NCI-H345 (cell line): ENCODE measurements at regions not wholly inside any gene's neighbourhood (a gene's known extent, or its start where the extent isn't known, plus 50 kb on each side); places are given as distances from the start of the nearest gene placed in this dataset.
"Not testable (repeated sequence)": the region's sequence is repeated elsewhere in the genome, so short reads cannot be mapped to it uniquely, and the experiment has no call there.

Source experiments
- DNase-seq: peaks from one replicate; lab custom pipeline; 2025; lab: John Stamatoyannopoulos, UW

DNA sequence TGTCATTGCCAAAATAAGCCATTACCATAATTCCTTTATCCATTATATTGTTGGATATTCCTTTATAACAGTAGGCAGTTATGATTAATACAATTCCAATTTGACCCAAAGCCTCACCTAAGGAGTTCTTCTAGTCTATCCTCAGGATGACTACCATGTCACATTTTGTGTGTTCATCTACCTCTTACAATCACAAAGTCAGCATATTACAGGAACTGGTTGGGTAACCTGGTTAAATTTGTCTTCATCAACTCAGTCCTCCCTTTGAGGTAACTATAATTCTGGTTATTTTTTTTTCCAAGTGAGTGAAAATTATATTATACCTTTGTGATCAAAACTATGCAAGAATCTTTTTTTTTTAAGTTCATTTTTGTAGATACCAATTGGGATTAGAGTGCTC is 540.5 kb downstream of the BTBD3 start:
- no peak for DNase-seq

DNA sequence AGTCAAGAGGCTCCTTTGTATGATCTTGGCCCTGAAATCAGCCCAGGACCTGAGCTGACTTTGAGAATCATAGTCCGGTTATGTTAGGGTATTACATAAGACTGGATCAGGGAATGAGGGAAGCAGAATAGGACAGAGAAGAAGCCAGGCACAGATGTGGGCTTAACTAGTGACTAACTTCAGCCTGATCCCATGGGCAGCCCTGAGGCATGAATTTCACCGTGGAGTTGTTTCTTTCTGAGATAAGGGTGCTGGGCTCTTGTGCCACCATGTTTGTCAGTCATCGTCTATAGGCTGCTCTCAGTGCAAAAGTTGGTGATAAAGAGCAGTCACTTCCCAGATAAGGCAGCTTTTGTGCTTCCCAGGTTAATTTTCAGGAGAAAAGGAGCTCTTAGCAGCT is 544.7 kb upstream of the SPTLC3 start:
- DNase-seq, result no peak

DNA sequence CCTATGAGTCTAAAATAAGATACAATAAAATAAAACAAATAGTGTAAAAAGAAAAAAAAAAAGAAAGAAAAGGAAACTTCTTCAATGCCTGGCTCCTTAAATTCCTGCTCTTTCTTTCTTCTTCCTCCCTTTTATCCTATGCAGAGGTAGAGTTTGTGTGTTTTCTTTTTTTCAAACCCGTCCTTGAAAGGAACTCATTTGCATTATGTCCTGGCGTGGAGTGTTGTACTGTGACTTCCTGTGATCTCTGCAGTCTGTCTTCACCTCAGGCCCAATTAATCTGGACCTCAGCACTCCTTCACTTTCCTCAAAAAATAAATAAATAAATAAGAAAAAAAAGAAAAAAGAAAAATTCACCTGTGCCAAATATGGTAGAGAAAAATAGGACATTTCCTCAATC is 541.9 kb upstream of the SPTLC3 start:
- DNase-seq, result peak; percentile 43

DNA sequence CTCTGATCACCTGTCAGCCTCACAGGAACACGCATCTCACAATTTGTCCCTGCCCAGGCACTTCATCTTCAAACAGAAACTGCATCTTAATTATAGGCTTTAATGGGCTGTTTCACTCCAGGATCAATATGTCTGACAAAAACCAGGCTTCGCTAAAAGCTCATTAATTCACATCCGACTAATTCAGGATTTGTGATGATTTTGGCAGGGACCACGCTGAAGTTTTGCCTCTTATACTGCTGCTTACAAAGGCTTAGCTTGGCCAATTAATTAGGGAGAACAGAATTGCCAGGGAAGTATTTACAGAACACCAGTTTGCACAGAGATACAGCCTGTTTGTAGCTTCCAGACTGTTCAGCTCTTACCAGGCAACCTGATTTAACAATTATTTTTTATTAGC is 541.0 kb upstream of the SPTLC3 start:
- DNase-seq, result peak; percentile 81

DNA sequence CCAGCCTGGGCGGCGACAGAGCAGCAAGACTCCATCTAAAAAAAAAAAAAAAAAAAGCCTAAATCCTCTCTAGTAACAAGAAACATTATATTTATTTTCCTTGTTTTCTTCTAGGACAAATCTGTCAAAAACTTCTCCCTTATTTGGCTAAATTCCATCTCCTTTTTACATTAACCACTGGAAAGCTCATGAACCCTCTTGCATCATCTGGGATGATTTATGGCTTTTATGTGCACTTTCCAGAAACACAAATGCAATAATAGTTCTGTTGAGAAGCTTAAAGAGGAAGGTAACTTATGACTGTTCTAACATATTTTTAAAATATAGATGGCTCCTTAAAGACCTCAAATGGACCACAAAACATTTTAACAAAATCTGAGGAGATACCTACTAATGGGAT is 526.1 kb upstream of the SPTLC3 start:
- DNase-seq, result no peak

DNA sequence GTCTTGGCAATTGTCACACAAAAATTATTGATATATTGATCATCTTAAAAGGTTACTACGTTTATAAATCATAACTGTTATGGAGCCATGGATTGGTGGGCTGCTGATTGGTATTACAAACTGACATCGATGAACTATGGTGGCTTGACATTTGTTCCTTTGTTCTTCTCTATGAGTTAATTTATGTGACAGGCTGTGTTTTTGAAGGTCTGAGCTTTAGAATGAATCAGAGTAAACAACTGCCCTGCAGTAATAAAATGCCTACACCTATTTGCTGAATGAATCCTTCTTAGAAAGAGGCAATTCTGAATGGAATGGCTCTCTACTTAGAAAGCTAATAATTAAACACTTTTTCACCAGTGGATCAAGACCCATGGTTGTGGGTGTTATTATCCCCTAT is 506.3 kb upstream of the SPTLC3 start:
- DNase-seq, result no peak

DNA sequence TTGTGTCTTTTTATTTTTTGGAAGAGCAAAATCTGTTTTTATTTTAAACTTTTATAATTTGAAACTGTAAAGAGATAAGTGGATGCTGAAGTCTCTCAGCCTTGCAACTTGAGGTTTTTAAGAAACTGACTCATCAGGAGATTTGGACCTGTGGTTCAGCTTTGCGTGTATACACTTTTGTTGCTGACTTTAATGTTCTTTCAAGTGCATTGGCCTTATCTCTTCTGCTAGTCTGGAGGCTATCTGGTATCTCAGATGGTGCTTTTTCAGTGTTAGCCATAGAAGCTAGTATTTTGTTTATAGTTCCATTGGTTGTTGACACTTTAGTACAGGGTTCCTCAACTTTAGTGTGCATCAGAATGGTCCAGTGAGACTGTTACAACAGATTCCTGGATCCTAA is 504.0 kb upstream of the SPTLC3 start:
- no peak for DNase-seq

DNA sequence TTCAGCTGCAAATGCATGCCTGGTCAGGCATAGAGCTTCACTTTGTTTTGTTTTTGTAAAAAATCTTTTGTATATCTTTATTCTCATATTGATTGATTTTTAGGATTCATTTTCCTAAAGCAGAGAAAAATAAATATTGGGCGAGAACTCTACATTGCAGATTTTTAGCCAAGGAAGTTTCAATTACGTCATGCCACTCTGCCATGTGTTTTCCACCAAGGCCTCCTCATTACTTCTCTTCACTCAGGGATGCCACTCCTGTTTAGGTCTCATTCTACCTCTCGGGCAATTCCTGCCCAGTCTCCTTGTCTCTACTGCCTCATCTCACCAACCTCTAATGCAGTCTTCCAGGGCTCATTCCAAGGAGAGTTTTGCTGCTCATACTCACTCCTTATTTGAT is 497.3 kb upstream of the SPTLC3 start:
- no peak for DNase-seq

DNA sequence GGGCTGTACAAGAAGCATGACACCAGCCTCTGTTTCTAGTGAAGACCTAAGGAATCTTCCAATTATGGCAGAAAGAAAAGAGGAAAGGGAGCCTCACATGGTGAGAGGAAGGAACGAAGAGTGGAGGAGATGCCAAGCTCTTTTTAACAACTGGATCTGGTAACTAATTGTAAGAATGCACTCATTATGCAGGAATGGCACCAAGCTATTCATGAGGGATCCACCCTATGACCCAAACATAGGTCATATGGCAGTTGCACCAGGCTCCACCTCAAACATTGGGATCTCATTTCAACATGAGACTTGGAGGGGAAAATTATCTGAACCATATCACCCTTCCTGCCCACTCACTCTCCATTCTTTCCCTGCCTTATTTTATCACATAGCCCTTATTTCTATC is 496.0 kb upstream of the SPTLC3 start:
- no peak for DNase-seq

DNA sequence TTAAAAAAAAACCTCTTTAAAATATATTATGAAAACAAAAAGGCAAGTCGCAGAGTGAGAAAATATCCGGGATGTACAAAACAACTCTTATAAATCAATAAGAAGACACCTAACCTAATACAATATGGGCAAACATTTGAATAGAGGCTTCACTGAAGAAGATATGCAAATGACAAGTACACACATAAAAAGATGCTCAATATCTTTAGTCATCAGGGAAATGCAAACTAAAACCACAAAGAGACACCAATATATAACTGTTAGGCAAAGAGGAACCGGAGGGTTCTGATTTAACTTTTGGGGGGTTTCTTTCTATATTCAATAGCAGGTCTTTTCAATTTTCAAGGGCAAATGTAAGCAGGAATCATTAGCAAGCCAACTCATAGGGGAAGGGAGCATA is 480.7 kb upstream of the SPTLC3 start:
- DNase-seq, result no peak

DNA sequence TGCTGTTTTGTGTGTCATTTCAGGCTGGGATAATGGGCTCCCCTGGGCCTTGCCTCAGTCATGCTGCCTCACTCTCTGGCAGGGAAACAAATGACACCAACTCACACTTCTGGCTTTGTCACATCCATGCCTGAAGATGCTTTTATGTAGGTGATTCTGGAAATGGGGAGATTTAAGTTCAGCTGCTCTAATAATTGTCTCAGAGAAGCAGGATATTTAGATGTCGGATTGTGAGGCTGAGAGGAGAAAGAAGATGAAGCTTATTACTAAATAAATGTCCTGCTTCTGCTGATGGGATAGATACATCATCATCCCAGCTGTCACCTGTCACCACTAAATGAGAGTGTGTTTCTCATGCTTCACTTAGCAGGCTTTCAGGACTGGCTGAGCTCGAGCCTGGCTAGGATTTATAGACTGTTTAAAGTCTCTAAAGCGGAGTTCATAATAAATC is 480.2 kb upstream of the SPTLC3 start:
- peak; percentile 38 for DNase-seq

DNA sequence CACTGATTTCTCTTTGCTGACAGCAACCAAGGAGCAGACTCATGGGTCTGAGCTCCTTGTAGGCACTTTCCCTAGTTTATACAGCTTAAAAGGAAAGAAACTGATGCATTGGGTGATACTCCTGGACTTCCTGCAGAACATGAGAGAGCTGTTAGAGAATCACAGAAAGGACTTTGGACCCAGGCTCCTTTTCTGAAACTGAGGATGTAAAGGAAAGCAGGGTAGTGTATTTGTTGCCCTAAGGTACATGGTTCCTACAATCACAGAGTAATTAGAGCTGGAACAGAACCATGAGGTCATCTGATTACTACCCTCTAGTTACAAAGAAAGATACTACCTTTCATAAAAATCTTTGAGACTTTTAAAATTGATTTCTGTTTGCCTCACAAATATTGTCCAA is 477.1 kb upstream of the SPTLC3 start:
- DNase-seq, result no peak

DNA sequence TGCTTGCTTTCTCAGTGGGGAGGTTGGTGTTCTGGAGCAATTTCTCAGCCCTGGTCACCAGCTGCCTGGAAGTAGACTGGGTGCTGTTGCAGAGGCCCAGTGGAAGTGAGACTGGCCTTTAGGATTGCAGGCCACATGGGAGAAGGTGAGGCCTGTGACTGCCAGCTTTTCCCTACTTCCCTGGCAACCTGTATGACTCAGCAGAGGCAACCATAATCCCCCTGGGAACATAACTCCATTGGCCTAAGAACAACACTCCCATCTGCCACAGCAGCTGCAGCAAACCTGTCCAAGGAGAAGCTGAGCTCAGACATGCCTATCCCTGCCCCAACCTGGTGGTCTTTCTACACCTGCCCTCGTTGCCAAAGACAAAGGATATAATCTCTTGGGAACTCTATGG is 473.5 kb upstream of the SPTLC3 start:
- peak; percentile 48 for DNase-seq

DNA sequence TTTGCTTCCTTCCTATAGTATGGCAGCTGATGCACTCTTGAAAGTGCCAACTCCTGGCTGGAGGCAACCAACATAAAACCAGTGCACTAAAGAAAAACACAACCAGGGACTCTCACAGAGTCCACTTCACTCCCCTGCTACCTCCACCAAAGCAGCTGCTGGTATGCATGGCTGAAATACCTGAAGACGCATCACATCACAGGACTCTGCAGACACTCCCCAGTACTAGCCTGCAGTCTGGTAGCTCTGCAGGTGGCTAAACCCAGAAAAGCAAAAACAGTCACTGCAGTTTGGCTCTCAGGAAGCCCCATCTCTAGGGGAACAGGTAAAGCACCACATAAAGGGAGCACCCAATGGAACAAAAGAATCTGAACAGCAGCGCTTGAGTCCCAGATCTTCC is 473.0 kb upstream of the SPTLC3 start:
- no peak for DNase-seq

DNA sequence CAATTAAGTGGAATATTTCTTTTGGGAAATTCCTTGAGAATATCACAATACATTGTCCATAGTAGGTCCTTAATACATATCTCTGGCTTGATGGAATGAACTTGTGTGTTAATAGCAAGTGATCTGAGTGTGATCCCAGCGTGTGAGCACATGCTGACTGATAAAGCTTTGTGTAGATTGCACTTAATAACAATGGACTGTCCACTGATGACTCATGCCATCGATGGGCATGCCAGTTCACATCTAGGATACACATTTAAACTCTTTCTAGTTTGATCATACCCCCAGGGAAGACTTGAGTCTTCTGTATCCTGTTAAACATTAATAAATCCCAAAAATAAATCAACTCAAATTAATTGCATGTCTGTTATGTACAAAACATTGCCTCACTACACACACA is 454.3 kb upstream of the SPTLC3 start:
- DNase-seq, result no peak

DNA sequence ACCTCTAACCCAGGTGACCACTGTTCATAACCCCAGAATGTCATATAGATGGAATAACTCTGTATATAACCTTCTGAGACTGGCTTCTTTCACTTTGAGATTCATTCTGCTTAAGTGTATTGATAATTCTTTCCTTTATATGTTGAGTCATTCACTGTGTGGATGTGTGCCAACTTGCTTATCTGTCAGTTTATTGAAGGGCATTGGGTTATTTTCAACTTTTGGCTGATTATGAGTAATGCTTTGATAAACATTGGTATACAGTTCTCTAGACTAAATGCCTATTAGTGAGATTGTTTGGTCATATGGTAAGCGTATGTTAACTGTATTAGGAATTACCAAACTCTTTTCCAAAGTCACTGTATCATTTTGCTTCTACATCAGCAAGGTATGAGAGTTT is 453.4 kb upstream of the SPTLC3 start:
- DNase-seq, result no peak

DNA sequence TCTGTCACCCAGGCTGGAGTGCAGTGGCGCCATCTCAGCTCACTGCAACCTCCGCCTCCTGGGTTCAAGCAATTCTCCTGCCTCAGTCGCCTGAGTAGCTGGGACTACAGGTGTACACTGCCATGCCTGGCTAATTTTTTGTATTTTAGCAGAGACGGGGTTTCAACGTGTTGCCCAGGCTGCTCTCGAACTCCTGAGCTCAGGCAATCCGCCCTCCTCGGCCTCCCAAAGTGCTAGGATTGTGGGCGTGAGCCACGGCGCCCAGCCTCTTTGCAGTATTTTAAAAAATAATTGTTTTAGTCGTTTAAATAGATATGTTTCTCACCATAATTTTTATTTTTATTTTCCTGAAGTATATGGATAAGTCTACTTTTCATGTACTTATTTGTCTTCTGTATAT is 452.9 kb upstream of the SPTLC3 start:
- DNase-seq, result not testable (repeated sequence)

DNA sequence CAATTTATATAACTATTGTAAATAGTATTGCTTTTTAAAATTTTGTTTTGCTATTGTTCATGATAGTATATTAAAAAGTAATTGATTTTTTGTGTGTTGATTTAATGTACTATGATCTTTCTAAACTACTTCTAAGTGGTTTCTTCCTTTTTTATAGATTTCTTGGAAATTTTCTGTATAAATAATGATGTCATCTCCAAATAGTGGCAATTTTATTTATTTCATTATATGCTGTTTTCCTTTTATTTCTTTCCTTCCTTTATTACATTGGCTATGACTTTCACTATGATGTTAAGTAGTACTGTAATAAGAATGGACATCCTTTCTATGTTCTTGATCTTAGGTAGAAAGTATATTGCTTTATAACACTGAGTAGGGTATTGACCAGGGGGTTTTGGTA is 451.5 kb upstream of the SPTLC3 start:
- no peak for DNase-seq

DNA sequence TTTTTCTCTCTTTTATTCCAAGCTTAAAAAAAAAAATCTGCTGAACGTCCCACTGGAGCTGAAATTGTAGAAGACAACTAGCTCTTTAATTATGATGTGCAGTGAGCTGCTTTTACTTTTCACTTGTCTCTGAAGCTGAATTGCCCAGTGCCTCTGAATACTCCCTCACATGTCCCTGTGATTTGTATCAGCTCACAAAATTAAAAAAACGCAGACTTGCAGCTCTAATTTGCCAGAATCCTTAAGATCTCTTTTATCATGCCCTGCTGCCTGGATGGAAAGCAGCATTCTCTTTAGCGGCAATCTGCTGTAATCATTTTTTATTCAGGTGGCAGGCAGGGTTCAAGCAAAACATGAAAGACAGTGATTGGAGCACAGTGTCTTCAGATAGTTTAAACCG is 443.8 kb upstream of the SPTLC3 start:
- DNase-seq, result no peak

DNA sequence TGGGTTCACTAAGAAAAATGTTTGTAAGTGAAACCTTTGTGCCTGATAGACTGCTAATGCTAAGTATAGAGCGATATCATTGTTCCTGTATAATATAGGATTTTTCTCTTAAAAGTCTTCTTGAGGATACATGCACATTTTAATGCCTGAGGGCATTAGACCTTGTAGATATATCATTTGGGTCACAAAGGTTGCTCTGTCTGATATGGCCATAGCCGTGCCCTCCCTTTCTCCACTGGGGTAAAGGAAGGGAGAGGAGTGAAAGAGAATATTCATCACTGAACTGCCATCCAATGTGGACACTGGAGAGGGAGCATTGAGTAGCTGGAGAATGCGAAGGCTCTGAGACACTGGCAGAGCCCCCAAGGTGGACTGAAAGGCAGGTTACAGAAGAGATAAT is 442.2 kb upstream of the SPTLC3 start:
- no peak for DNase-seq

DNA sequence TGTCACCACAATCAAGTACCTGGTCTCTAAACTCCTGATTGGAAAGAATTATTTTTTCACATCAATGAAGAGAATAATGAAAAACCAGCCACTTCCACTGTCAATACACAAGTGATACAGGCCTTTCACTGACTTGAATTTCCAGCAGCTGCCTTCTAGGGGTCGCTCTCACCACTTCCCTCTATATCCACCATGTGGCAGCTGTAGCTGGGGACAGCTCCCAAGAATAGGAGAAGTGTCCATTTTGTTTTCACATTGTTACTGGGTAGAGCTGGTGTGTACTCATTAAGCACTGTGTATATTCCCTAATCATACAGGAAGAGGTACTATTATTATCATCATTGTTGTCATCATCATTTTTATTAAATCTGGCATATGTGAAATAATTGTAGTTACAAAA is 438.4 kb upstream of the SPTLC3 start:
- peak; percentile 29 for DNase-seq

DNA sequence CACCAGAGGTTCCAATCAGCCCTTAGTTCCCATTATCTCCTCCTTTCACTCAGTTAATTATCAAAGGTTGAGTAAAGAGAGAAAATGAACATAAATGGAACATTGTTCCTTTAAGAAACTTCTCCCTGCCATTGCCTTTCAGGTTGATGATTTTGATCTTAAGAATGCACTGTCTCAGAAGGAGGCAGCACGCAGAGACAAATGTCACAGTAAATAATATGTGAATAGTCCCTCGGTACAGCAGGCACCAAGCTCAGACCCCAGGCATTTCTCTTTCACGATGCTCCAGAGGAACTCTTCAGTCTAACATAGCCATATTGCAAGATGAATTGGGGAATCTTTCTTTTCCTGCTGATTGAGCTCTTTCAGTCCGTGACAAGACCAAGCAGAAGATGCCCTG is 435.3 kb upstream of the SPTLC3 start:
- no peak for DNase-seq

DNA sequence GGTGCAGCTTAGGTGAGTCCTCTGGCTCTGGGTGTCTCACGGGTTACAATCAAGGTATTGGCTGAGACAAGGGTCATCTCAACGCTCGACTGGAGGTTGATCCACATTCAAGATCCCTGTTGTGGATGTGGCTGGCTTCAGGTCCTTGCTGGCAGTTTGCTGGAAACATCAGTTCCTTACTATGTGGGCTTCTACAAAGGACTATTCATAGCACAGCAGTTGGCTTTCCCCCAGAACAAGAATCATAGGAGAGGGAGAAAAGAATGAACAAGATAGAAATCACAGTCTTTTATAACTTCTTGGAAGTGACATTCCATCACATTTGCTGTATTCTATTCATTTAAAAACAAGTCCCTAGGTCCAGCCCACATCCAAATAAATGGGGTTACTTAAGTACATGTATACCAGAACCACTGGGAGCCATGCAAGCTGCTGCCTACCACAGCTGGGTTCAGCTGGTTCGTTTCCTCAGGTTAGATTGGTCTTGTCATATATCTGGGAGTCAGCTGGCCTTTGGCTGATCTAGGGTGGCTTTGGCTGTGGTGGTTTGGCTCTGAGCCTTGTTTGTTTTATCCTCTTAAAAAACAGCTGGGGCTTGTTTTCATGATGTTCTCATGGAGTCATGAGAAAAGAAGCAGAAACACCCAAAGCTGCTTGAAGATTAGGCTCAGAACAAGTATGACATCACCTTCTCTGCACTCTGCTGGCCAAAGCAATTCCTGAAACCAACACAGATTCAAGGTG is 433.2 kb upstream of the SPTLC3 start:
- no peak for DNase-seq

DNA sequence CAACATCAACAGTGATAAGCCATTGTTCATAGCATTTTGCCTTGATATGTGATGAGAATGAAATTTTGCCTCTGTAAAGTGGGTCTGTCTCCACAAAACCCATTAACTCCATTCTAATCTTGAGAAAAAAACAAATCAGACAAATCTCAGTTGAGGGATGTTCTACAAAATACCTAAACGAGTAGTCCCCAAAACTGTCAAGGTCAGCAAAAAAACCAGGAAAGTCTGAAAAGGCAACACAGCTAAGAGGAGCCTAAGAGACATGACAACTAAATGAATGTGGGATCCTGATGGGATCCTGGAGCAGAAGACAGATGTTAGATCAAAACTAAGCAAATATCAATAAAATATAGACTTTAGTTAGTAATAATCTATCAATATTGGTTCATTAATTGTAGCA is 431.6 kb upstream of the SPTLC3 start:
- no peak for DNase-seq
